Stimulated activated CD4-positive, alpha-beta T cell treated with anti-CD3 and anti-CD28 coated beads, Interleukin-1b, Interleukin-23, amount 100 ng/mL, for 24 hours (primary cell): ENCODE measurements at regions not wholly inside any gene's neighbourhood (a gene's known extent, or its start where the extent isn't known, plus 50 kb on each side); places are given as distances from the start of the nearest gene placed in this dataset.
"Not testable (repeated sequence)": the region's sequence is repeated elsewhere in the genome, so short reads cannot be mapped to it uniquely, and the experiment has no call there.

Source experiments
- DNase-seq, 4 experiments: peaks; one replicate each; pipeline ENCODE4 v3.0.0-alpha.2; 2020; ENCODE audit warnings: low read depth in 4 of 4, low spot score in 1 of 4

DNA sequence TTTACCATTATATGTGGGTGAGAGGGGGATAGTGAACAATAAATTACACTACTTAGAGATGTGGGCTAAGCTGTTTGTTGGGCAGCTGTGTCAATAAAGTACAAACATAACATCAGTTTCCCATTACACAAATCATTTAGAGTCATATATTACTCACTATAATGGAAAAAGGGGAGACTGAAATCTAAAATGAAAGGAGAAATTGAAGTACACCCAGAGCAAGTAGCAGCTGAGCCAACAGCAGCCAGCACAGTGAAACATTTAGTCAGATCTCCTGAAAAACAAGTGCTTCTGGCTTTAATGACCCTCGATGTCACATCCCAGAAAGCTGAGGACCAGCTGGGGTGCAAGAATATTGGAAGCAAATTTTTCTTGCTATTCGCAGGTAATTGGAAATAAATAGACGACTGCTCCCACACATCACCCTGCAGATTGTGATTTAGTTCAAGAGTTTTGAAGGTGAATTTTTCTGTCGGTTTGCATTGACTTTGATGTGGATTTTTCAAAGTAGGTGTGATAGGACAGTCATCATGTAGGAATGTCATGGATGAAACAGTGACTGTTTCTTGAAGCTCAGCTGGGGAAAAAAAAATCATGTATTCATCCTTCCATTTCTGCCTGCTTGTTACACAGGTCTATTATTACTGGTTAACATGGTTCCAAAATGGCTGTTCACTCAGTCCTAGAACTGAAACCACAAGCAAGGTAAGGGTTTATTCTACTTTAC lies 1607.3 kb upstream of the CELF4 start:
- DNase-seq: no peak

DNA sequence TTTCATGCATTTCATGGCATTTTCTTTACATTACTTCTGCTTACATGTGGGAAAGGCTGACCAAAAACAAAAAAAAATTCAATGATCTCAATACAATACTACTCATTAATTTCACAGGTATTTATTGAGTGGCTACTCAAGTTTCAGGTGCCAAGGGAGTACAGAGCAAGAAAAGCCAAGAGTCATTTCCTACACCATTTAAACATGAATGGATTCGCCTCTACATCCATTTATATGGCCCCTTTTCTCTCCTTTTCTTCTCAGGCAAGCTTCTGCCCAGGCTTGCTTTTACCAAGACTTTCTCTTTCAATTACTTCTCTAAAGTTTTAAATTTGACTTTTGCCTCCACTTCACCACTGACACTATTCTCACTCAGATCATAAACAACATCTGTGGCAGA lies 1603.1 kb upstream of the CELF4 start:
- DNase-seq: no peak

DNA sequence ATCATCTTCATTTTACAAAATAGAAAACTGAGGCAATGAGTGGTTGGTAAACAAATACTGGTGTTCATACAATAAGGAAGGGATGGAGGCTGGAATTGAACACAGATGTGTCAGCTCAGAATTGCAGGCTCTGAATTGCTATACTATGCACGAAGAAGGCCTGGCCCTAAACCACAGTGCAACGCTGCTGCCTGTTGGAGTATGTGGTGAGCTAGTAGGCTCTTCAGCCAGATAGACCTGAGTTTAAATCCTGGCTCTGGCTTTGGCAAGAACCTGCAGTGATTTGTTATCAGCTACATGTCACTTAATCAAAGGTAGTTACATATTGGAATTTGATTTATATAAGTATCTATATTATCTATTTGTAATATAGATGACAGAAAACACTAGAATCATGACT lies 1602.4 kb upstream of the CELF4 start:
- DNase-seq: no peak

DNA sequence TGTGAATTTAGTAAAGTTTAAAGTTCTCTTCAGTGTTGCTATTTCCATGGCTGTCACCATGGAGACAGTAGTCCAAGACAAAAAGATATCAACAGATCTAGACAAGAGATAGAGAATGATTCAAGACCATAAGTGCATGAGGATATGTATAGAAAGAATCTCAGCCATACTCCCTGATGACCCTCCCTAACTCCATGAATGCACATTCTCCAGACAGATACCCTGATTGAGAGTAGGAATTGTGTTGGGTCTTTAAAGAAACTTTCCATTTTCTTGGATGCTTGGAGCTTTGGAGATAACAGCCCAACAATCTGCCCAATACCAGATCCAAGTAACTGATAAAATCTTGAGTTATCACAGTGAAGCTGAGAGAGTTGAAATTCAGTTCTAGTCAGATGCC lies 1601.2 kb upstream of the CELF4 start:
- no peak for DNase-seq

DNA sequence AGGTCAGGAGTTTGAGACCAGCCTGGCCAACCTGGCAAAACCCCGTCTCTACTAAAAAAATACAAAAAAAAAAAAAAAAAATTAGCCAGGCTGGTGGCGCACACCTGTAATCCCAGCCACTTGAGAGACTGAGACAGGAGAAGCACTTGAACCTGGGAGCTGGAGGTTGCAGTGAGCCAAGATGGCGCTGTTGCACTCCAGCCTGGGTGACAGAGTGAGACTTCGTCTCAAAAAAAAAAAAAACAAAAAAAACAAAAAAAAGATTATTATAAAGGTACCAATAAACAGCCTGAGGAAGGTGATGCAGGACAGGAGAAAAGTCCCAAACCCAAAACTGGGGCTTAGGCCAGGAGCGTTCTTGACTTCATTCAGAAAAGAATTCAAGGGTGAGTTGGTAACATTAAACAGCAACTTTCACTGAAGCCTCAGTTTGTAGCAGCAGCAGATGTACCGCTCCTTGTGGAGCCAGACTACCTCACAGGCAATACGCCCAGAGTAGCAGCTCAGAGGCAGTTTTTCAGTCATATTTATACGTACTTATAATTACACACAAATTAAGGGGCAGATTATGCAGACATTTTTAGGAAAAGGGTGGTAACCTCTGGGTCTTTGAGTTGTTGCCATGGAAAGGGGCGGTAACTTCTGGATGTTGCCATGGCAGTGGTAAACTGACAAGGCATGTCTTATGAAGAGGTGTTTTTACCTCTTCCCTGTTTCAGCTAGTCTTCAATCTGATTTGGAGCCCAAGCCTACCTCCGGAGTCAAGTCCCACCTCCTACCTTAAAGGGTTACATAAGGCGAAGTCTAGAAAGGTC lies 1596.6 kb upstream of the CELF4 start:
- no peak for DNase-seq

DNA sequence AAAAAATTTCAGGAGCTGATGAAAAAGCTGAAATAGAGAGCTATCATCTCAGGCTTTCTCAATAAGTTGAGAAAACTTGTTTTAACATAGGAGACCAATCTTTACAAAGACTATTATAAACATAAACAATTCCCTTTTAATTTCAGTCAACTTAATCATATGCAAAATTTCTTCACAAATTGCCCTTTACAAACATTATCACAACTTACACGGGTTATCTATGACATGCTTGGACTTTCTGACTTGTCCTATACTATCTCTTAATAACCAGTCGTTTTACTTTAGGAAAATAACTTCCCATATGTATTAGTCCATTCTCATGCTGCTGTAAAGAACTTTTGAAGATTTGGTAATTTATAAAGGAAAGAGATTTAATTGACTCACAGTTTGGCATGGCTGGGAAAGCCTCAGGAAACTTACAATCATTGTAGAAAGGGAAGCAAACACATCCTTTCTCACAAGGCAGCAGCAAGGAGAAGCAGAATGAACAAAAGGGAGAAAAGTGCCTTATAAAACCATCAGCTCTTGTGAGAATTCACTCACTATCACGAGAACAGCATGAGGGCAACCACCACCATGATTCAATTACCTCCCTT lies 1583.7 kb upstream of the CELF4 start:
- no peak for DNase-seq

DNA sequence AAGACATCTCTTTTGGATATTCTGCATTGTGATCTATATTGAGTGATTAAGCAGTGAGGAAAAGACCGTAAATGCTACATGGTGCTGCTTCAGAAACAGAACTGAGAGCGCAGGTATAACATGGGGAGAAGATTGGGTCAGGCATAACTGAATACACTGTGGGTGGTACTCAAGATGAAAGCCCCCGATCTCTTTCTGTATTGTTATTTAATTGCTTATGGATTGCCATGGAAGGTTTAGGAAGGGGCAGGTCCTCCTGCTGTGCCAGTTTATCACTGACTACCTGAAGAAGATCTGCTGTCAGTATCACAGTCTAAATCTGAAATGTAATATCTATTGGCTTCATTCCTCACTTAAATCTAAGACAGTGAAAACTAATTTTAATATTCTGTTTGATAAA lies 1568.7 kb upstream of the CELF4 start:
- DNase-seq: no peak

DNA sequence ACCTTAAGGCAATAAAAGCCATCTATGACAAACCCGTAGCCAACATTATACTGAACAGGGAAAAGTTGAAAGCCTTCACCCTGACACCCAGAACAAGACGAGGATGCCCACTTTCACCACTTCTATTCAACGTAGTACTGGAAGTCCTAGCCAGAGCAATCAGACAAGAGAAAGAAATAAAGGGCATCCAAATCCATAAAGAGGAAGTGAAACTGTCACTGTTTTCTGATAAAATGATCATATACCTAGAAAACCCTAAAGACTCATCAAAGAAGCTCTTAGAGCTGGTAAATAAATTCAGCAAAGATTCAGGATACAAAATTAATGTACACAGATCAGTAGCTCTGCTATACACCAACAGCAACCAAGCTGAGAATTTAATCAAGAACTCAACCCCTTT lies 1561.9 kb upstream of the CELF4 start:
- not testable (repeated sequence) for DNase-seq

DNA sequence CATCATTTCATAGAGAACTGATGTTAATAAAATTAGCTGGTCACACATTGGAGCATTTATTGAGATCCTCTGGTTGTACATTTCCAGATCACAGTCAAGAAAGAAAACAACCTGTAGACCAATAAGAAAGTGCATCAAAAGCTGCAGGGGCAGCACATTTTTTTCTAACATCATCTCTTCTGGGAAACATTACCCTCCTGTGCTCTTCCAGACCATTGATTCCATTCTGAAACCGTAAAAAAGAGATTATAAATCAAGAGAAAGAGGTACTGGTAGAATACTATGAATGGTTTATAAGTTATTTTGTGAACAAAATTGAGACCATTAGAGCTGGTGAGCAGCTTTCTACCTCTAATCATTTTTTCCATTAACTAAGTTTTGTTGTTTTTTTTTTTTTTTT lies 1548.2 kb upstream of the CELF4 start:
- no peak for DNase-seq

DNA sequence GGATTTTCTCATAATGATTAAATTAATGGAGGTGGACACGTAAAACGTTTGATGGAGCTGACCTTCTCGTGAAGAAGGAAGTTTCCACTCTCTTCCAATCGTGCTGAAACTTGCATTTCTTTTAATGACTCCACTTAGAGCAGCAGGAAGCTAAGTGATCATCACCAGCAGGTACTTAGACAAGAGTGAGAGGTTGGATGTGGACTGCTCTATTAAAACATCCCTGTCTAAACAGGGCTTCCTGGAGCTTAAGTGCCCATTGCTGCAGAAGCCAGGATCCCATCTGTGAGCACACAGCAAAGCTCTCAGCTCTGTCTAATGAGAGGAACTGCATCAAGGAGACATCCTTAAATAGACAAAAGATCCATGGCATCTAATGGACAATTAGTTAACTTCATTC lies 1539.5 kb upstream of the CELF4 start:
- no peak for DNase-seq

DNA sequence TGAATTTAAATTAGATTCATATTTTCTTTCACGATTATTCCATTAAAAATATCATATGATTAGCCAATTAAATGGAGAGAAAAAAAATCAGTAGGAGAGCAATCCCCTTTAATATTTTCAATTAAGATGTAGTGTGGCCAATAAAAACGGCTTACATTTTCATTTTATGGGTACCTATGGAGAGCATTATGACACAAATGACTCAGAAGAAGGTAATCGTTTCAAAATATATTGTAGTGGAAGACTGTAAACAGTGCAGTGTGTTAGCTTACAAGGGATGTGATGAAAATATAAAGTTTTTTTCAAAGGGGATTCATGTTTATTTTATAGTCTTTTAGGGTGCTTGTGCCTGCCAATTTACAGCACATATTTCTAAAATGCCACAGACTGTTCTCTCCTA lies 1507.4 kb upstream of the CELF4 start:
- no peak for DNase-seq

DNA sequence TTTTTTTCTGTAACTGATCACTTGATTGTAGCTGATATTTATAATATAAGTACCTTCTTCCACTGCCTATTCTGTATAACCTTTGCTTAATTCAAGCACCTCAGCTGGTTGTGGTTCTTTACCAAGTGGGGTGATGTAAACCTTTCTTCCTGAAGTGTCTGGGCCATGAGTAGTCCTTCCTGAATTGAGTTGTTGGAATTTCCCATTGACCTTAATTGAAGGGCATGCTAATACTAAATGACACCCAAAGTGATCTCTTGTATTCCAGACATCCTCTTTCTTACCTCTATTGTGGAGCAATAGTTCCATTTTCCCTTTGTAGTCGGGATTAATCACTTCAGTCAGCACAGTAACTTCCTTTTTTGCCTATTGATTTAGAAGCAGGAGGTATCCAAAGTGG lies 1496.8 kb upstream of the CELF4 start:
- no peak for DNase-seq

DNA sequence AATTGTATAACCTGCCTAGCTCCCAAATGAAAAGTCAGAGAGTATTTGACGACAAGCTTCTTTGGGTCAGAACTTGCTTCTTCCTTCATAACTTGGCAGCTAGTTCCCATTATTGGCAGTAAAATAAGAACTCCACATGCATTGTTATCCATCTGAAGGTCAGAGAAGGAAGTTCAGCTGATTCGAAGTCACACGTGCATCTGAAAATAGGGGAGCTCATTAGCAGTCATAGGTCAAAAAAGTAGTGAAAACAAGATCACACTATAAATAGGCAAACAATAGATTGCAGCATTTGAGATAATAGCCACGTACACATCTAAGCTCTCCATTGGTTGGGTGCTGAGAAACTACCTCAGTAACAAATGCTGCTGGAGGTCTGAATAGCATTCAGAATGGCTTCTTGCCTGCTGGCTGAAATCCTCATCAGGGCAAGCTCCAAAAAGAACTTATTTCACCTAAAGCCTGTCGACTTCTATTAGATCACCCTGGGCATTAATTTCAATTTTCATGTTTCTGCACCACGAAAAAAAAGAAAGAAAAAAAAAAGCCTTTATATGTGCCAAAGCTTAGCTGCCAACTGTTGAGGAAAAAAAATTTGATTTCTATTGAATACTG lies 1492.9 kb upstream of the CELF4 start:
- DNase-seq: no peak

DNA sequence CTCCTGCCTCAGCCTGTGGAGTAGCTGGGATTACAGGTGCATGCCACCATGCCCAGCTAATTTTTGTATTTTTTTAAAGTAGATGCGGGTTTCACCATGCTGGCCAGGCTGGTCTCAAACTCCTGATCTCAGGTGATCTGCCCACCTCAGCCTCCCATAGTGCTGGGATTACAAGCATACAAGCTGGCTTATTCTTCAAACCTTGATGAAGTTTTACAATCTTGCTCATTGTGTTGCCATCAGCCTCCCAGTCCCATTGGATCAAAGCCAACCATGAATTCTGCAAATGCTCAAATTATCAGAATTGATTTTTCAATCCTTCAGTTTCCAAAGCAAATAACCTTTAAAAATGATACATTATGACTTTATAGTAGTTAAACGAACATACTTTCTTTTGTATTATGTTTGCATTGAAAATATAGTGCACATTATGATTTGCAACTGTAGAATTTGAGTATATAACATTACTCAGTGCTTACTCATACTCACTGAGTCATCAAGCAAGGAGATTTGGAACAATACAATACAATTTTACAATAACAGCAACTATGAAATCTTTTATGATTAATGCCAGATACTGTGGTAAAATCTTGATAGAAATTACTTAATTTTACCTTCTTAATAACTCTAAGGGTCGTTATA lies 1491.9 kb upstream of the CELF4 start:
- no peak for DNase-seq

DNA sequence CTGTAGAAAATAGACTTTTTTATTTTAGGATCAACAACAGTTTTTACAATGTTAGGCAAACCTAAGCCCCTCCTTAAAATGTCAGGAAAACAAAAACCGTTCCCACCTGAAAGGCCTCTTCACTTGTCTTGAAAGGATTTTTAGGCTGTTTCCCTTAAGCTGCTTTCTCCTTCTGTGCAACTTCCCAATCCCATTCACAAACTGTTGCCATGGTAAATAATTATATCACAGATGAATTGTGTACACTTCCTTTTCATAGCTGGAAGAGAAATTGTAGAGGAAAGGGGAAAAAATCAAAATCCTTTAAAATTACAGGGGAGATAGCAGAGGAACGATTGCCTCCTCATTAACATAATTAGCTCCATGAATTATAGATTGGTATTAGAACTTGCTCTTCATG lies 1488.0 kb upstream of the CELF4 start:
- DNase-seq: no peak

DNA sequence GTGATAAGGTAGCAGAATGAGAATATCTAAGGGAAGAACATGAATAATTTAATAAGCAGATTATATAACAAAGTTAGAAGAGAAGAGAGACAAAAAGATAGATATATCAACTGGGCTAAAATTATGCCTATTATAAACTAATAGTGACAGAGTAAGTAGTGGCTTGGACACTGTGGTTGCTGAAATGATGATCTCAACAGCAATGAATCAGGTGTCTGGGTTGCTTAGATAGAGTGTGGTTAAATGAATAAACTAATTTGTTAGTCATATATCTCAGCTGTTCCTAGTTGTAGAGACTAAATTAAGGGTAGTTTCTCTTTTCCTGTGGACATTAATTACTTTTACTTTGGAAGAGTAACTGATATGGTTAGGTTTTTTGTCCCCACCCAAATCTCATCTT lies 1485.4 kb upstream of the CELF4 start:
- no peak for DNase-seq

DNA sequence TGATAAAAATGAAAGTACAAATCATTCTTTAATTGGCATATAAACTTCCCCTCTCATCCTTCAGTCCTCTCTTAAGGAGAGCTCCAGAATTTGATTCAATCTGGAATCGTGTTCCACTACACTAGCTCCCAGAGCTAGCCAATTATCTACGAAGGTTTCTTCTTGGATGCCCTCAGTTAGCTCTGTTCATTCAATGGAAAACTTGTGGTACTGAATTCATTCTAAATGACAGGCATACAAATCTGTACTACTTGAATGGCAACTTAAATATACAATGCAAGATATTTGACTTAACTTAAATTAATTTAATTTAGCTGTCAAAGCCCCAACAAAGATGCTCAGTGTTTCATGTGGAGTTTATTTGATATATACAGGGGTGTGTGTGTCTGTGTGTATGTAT lies 1474.2 kb upstream of the CELF4 start:
- DNase-seq: no peak

DNA sequence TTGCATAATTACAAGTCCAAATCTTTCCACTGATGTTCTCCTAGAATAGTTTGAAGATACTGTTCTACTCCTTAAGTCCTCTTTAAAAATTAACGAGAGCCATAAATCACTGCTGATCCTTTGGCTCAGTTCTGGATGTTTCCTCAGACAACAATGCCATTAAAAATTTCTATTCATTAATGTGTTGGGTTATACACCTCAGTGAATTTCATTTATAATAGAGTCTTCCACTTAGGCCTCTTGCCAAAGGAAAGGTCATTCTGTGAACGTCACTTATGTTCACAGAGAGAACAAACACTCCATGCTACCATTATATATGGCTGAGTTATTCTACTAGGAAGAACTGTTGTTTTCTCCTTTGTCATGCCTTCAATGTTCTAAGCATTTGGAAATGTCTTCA lies 1472.3 kb upstream of the CELF4 start:
- no peak for DNase-seq

DNA sequence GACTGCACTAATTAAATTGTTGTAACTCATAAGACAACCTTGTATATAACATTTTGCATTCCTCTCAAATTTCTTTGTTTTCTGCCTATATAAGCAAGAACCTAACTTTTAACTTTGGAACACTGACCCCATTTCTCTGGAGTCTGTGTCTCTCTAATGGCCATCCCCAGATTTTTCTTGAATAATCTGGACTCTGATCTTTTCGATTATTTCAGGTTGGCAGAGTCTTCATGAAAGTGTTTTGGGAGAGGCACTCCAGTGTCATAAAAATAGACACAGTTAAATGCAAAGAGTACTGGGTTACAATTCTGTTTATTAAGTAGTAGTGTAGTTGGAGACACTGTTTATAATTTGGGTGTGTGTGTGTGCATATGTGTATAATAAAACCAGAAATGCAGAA lies 1467.7 kb upstream of the CELF4 start:
- DNase-seq: no peak

DNA sequence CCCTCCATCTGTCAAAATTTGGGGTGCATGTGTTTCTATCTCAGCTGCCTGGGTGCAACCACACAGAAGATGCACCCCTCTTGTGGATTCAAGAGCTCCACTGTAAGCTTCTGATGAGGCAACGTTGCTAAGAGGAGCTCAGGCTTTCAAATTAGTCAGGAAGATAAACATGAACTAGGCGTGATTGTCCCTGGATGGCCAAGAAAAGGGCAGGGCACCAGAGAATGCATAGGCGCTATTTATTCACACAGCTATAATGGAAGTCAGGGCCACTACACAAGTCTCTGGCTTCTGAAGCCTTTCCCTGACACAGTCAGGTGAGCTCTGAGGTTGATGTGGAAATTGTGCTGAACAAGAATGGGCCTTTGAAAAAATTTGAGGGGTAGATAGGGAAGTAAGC lies 1466.0 kb upstream of the CELF4 start:
- no peak for DNase-seq

DNA sequence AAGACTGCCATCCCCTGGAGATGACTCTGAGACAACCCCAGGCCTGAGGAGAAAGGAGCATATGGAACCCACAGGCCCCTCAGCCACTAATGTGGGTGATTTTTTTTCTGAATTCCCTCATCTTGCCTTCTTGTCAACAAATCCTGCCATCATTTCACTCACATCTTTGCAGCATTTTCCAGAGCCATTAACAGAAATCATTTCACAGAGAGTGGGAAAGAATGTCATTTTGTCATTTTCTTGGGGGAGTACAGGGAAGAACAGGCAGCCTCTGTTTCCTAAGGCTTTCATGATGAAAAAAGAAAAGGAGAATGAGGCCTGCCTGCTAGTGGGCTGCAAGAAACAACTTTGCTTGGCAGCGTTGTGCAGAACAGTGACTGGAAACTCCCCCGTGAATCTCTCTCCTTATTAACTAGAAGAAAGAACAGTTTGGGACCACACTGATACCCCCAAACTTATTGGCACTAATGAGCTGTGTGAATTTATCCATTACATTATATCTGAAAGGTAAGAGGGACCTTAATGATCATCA lies 1464.6 kb upstream of the CELF4 start:
- no peak for DNase-seq
